HUES64 (cell line): ENCODE measurements at regions not wholly inside any gene's neighbourhood (a gene's known extent, or its start where the extent isn't known, plus 50 kb on each side); places are given as distances from the start of the nearest gene placed in this dataset.

ENCODE experiments used
- H3K27ac ChIP-seq: 2 replicates; pipeline ENCODE4 v1.7.0; 2013; ENCODE audit warnings: low read depth, low read length, inconsistent platforms
- H3K27me3 ChIP-seq: 2 replicates; pipeline ENCODE4 v1.6.1; 2013; ENCODE audit warnings: mild to moderate bottlenecking, low read length; ENCODE audit not compliant: insufficient read depth
- H3K36me3 ChIP-seq: 2 replicates; pipeline ENCODE4 v1.6.1; 2013; ENCODE audit warnings: mild to moderate bottlenecking, low read length; ENCODE audit not compliant: insufficient read depth
- H3K4me1 ChIP-seq: 2 replicates; pipeline ENCODE4 v1.6.1; 2013; ENCODE audit warnings: mild to moderate bottlenecking, low read length, moderate library complexity; ENCODE audit not compliant: insufficient read depth
- H3K4me3 ChIP-seq: 2 replicates; pipeline ENCODE4 v1.5.1; 2013; ENCODE audit warnings: mild to moderate bottlenecking, low read length, moderate library complexity
- H3K9ac ChIP-seq: 2 replicates; pipeline ENCODE4 v1.6.1; 2013; ENCODE audit warnings: mild to moderate bottlenecking, low read depth, low read length
- H3K9me3 ChIP-seq: 2 replicates; pipeline ENCODE4 v1.6.1; 2013; ENCODE audit warnings: low read depth, low read length; ENCODE audit not compliant: insufficient read depth
- WGBS: fragments of 150-250, 120-280 bp; methylation state at CpG from one replicate; pipeline ENCODE4 v1.1.7; 2013; ENCODE audit warnings: missing lambda C conversion rate; 5-methylcytosine and 5-hydroxymethylcytosine counted together

GRCh38 chr15:39270934-39271333 lies 309.9 kb upstream of the THBS1 start:
- Histone ChIP-seq H3K9me3 (no peaks in the 10 kb centered on the region), H3K27me3 (no peaks in the 10 kb centered on the region), H3K9ac (no peak overlapping the region), H3K4me3 (no peak overlapping the region), H3K27ac (no peak overlapping the region), H3K36me3 (no peaks in the 10 kb centered on the region), H3K4me1 (peaks cover 5% of the 10 kb centered on the region; the same call in 1 of the 2 replicates)
- WGBS: 96% methylated on average over 7 of the region's 7 CpGs

- WGBS: 100% methylated on average over 2 of the region's 2 CpGs
- H3K27ac ChIP-seq: no peak overlapping the region
These were observed 308.0 kb upstream of the THBS1 start for GRCh38 chr15:39272901-39273300.

GRCh38 chr15:39273717-39274411 lies 307.0 kb upstream of the THBS1 start:
- Histone ChIP-seq H3K36me3 (no peaks in the 10 kb centered on the region), H3K9ac (no peak overlapping the region), H3K27ac (no peak overlapping the region), H3K9me3 (no peaks in the 10 kb centered on the region), H3K4me1 (peaks cover 5% of the 10 kb centered on the region; the same call in 1 of the 2 replicates), H3K4me3 (no peak overlapping the region), H3K27me3 (no peaks in the 10 kb centered on the region)
- WGBS: 79% methylated on average over 4 of the region's 4 CpGs

More at GRCh38 chr15:39272901-39273300, 308.0 kb upstream of the THBS1 start:
- Histone ChIP-seq H3K4me3 (no peak overlapping the region), H3K9ac (no peak overlapping the region), H3K36me3 (no peaks in the 10 kb centered on the region), H3K9me3 (no peaks in the 10 kb centered on the region), H3K4me1 (peaks cover 5% of the 10 kb centered on the region; the same call in 1 of the 2 replicates), H3K27me3 (no peaks in the 10 kb centered on the region)

GRCh38 chr15:39275066-39275465 lies 305.8 kb upstream of the THBS1 start:
- no peak overlapping the region for H3K4me3 ChIP-seq

GRCh38 chr15:39279311-39279710 lies 301.6 kb upstream of the THBS1 start:
- Histone ChIP-seq H3K27me3 (no peaks in the 10 kb centered on the region), H3K4me3 (no peak overlapping the region), H3K27ac (no peak overlapping the region), H3K4me1 (no peaks in the 10 kb centered on the region), H3K36me3 (no peaks in the 10 kb centered on the region), H3K9me3 (no peaks in the 10 kb centered on the region), H3K9ac (no peak overlapping the region)
- WGBS: 96% methylated on average over 3 of the region's 3 CpGs

More at GRCh38 chr15:39275066-39275465, 305.8 kb upstream of the THBS1 start:
- H3K27ac ChIP-seq: no peak overlapping the region
- no peaks in the 10 kb centered on the region for H3K36me3 ChIP-seq
- no peaks in the 10 kb centered on the region for H3K9me3 ChIP-seq
- H3K9ac ChIP-seq: no peak overlapping the region
- WGBS: 76% methylated on average over 3 of the region's 3 CpGs
- no peaks in the 10 kb centered on the region for H3K27me3 ChIP-seq
- peaks cover 5% of the 10 kb centered on the region; the same call in 1 of the 2 replicates for H3K4me1 ChIP-seq

- Histone ChIP-seq H3K9ac (no peak overlapping the region), H3K27me3 (no peaks in the 10 kb centered on the region), H3K27ac (no peak overlapping the region), H3K4me1 (no peaks in the 10 kb centered on the region), H3K4me3 (no peak overlapping the region), H3K36me3 (no peaks in the 10 kb centered on the region), H3K9me3 (no peaks in the 10 kb centered on the region)
- WGBS: 84% methylated on average over 1 of the region's 1 CpG
These were observed 299.8 kb upstream of the THBS1 start for GRCh38 chr15:39281094-39281493.

- H3K36me3 ChIP-seq: no peaks in the 10 kb centered on the region
- H3K9ac ChIP-seq: no peak overlapping the region
- H3K4me3 ChIP-seq: no peak overlapping the region
- no peaks in the 10 kb centered on the region for H3K27me3 ChIP-seq
- H3K9me3 ChIP-seq: no peaks in the 10 kb centered on the region
- no peaks in the 10 kb centered on the region for H3K4me1 ChIP-seq
- no peak overlapping the region for H3K27ac ChIP-seq
- 83% methylated on average over 4 of the region's 4 CpGs for WGBS
These were observed 298.1 kb upstream of the THBS1 start for GRCh38 chr15:39282663-39283208.

- Histone ChIP-seq H3K27me3 (no peaks in the 10 kb centered on the region), H3K9me3 (no peaks in the 10 kb centered on the region), H3K36me3 (no peaks in the 10 kb centered on the region), H3K9ac (no peak overlapping the region), H3K4me3 (no peak overlapping the region), H3K4me1 (no peaks in the 10 kb centered on the region), H3K27ac (no peak overlapping the region)
These were observed 297.3 kb upstream of the THBS1 start for GRCh38 chr15:39283531-39283930.

- Histone ChIP-seq H3K9me3 (no peaks in the 10 kb centered on the region), H3K36me3 (no peaks in the 10 kb centered on the region), H3K4me3 (no peak overlapping the region), H3K27ac (no peak overlapping the region), H3K9ac (no peak overlapping the region), H3K27me3 (no peaks in the 10 kb centered on the region), H3K4me1 (no peaks in the 10 kb centered on the region)
- 95% methylated on average over 2 of the region's 3 CpGs for WGBS
These were observed 295.8 kb upstream of the THBS1 start for GRCh38 chr15:39285071-39285470.

- H3K9me3 ChIP-seq: no peaks in the 10 kb centered on the region
- H3K36me3 ChIP-seq: no peaks in the 10 kb centered on the region
- H3K27me3 ChIP-seq: no peaks in the 10 kb centered on the region
- no peaks in the 10 kb centered on the region for H3K4me1 ChIP-seq
- no peak overlapping the region for H3K4me3 ChIP-seq
- no peak overlapping the region for H3K27ac ChIP-seq
- H3K9ac ChIP-seq: no peak overlapping the region
These were observed 295.2 kb upstream of the THBS1 start for GRCh38 chr15:39285663-39286062.

GRCh38 chr15:39286706-39287105 lies 294.2 kb upstream of the THBS1 start:
- H3K36me3 ChIP-seq: no peaks in the 10 kb centered on the region
- no peak overlapping the region for H3K27ac ChIP-seq
- H3K9ac ChIP-seq: no peak overlapping the region
- WGBS: 95% methylated on average over 1 of the region's 2 CpGs
- no peaks in the 10 kb centered on the region for H3K4me1 ChIP-seq
- H3K9me3 ChIP-seq: no peaks in the 10 kb centered on the region
- H3K4me3 ChIP-seq: no peak overlapping the region
- H3K27me3 ChIP-seq: no peaks in the 10 kb centered on the region
